MM.1S (cell line): ENCODE measurements at regions not wholly inside any gene's neighbourhood (a gene's known extent, or its start where the extent isn't known, plus 50 kb on each side); places are given as distances from the start of the nearest gene placed in this dataset.

ENCODE experiments used
- CTCF ChIP-seq: fragments of 300-600 bp; sonication (generic); IDR thresholded peaks from 2 replicates; pipeline ENCODE4 v1.5.1; 2016; ENCODE audit warnings: antibody characterized with exemption, low read length, mixed read lengths
- EZH2 ChIP-seq: fragments of 300-600 bp; sonication (generic); optimal IDR thresholded peaks from 2 replicates; pipeline ENCODE3; 2017; ENCODE audit warnings: low read depth, mild to moderate bottlenecking, antibody characterized with exemption, low read length, mixed read lengths
- EZH2phosphoT487 ChIP-seq: fragments of 300-600 bp; sonication (generic); IDR thresholded peaks from 2 replicates; pipeline ENCODE4 v1.6.1; 2018; ENCODE audit warnings: antibody characterized with exemption, low read length

GRCh38 chr16:76926595-76926994 lies 264.4 kb upstream of the MON1B start:
- TF ChIP-seq EZH2phosphoT487: no peak
- TF ChIP-seq CTCF: no peak
- TF ChIP-seq EZH2: no peak
